Mesendoderm (in vitro differentiated cells): ENCODE measurements at regions not wholly inside any gene's neighbourhood (a gene's known extent, or its start where the extent isn't known, plus 50 kb on each side); places are given as distances from the start of the nearest gene placed in this dataset.

Experiments
- DNase-seq: peaks from one replicate; pipeline ENCODE4 v3.0.0; 2013
- H2AK5ac ChIP-seq: 2 replicates; pipeline ENCODE4 v1.6.1; 2013; ENCODE audit warnings: low read length, inconsistent platforms
- H2BK120ac ChIP-seq: 2 replicates; pipeline ENCODE4 v1.6.1; 2013; ENCODE audit warnings: low read depth, mild to moderate bottlenecking, low read length, moderate library complexity, mixed read lengths
- H2BK15ac ChIP-seq: replicated peaks from 2 replicates; pipeline ENCODE4 v1.6.1; 2013; ENCODE audit warnings: low read depth, mild to moderate bottlenecking, moderate library complexity
- H2BK5ac ChIP-seq: 2 replicates; pipeline ENCODE4 v1.6.1; 2013; ENCODE audit warnings: low read length, inconsistent platforms
- H3K18ac ChIP-seq: 2 replicates; pipeline ENCODE4 v1.6.1; 2013; ENCODE audit warnings: mild to moderate bottlenecking, low read length, mixed read lengths
- H3K23ac ChIP-seq: one replicate; pipeline ENCODE4 v1.6.1; 2013; ENCODE audit warnings: low read length
- H3K27ac ChIP-seq: 2 replicates; pipeline ENCODE4 v1.5.1; 2013; ENCODE audit warnings: low read depth, mild to moderate bottlenecking, inconsistent platforms, low read length, moderate library complexity
- H3K27me3 ChIP-seq: 2 replicates; pipeline ENCODE4 v1.6.1; 2013; ENCODE audit warnings: low read length, control low read depth, mild to moderate bottlenecking, inconsistent platforms; ENCODE audit not compliant: insufficient read depth, poor library complexity
- H3K36me3 ChIP-seq: 2 replicates; pipeline ENCODE4 v1.6.1; 2013; ENCODE audit warnings: low read length, inconsistent platforms; ENCODE audit not compliant: control insufficient read depth, insufficient read depth
- H3K4ac ChIP-seq: one replicate; pipeline ENCODE4 v1.6.1; 2013; ENCODE audit warnings: low read depth, mild to moderate bottlenecking, low read length, moderate library complexity
- H3K4me1 ChIP-seq: 2 replicates; pipeline ENCODE4 v1.6.1; 2013; ENCODE audit warnings: low read depth, low read length, inconsistent platforms; ENCODE audit not compliant: control insufficient read depth
- H3K4me2 ChIP-seq: 2 replicates; pipeline ENCODE4 v1.6.1; 2013; ENCODE audit warnings: low read length
- H3K4me3 ChIP-seq: 2 replicates; pipeline ENCODE4 v1.5.1; 2013; ENCODE audit warnings: mild to moderate bottlenecking, low read length
- H3K56ac ChIP-seq: one replicate; pipeline ENCODE4 v1.6.1; 2013; ENCODE audit warnings: low read length
- H3K79me1 ChIP-seq: 2 replicates; pipeline ENCODE4 v1.6.1; 2013; ENCODE audit warnings: low read length, inconsistent platforms
- H3K79me2 ChIP-seq: 2 replicates; pipeline ENCODE4 v1.6.1; 2013; ENCODE audit warnings: mild to moderate bottlenecking, low read length; ENCODE audit not compliant: control insufficient read depth, insufficient read depth
- H3K9ac ChIP-seq: 2 replicates; pipeline ENCODE4 v1.6.1; 2013; ENCODE audit warnings: low read length, inconsistent platforms
- H4K5ac ChIP-seq: one replicate; pipeline ENCODE4 v1.6.1; 2013; ENCODE audit warnings: low read length
- H4K8ac ChIP-seq: one replicate; pipeline ENCODE4 v1.6.1; 2013; ENCODE audit warnings: low read depth, mild to moderate bottlenecking, control low read depth, low read length, moderate library complexity
- WGBS: extraction: QIAGEN DNeasy Blood & Tissue Kit; methylation state at CpG from one replicate; pipeline ENCODE4 v1.1.7; 2013; ENCODE audit warnings: low lambda C conversion rate, missing lambda C conversion rate; ENCODE audit not compliant: insufficient coverage; ENCODE audit errors: extremely low coverage; 5-methylcytosine and 5-hydroxymethylcytosine counted together

DNA sequence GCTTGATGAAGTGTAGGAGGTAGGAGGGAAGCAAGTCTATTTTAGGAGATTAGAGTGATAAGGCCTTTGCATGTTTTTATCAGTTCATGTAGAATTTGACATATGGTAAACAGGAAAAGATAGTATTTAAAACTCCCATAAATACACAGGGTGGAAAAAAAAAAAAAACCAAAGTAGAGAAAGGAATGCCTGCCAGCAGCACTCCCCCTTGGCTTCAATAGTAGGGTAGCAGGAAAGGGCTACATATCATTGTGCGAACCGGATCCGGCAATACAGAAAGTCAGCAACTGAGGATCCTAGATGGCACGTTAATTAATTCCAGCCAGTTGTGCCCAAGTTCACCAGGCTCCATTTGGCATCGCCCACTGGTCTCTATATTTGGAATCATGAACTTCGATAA is 159.6 kb upstream of the SMIM21 start:
- Histone ChIP-seq H3K79me1 (no peaks in the 10 kb centered on the region), H3K36me3 (no peaks in the 10 kb centered on the region), H2BK15ac (no peak overlapping the region), H3K4me2 (no peak overlapping the region), H3K27me3 (no peaks in the 10 kb centered on the region), H3K4me1 (no peaks in the 10 kb centered on the region), H3K18ac (no peak overlapping the region), H3K9ac (no peak overlapping the region), H2BK5ac (no peak overlapping the region), H3K56ac (no peak overlapping the region), H4K8ac (no peak overlapping the region), H2BK120ac (no peak overlapping the region), H3K79me2 (no peaks in the 10 kb centered on the region), H3K4me3 (no peak overlapping the region), H2AK5ac (no peak overlapping the region), H4K5ac (no peak overlapping the region), H3K4ac (no peak overlapping the region), H3K27ac (no peak overlapping the region), H3K23ac (no peak overlapping the region)
- no CpG with 5 or more reads among the region's 6 CpGs for WGBS
- DNase-seq, result no peak

DNA sequence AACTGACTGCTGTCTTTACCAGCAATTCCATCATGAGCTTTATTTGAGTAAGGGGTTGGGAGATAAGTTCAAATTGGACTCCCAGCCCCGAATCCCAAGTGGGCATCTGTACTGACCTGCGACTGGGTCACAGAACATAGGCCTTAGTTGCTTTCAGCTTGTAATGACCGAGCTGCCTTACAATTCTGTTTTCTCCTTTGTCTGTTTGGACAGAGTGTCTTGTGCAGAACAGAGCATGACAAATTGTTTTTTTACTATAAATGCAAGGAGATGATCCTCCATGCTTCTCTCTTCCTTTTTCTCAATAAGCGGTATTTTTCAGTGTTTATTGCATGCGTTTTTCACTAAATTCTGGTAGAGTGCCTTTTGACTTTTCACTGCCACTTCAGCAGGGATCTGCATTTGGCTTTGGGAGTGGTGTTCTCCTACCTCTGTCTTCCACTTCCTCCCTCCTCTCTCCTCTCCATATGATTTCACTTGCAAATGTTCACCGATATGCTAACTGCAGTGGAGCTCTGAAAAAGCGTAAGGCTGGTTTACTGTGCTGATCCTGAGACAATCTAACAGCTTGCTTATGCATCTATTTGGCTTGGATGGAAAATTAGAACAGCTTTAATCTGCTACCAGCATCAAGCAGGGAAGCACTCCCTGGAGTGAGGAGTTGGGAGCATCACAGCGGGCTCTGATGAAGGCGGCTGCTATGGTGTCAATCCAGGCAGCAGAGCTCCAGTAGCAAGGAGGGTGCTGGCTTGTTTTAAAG is 158.8 kb upstream of the SMIM21 start:
- H3K56ac ChIP-seq, result no peak overlapping the region
- H3K27ac ChIP-seq, result no peak overlapping the region
- H3K4me2 ChIP-seq, result no peak overlapping the region
- H2BK120ac ChIP-seq, result no peak overlapping the region
- H3K79me1 ChIP-seq, result no peaks in the 10 kb centered on the region
- no peak overlapping the region for H2BK15ac ChIP-seq
- H2BK5ac ChIP-seq, result no peak overlapping the region
- WGBS, result no CpG with 5 or more reads among the region's 9 CpGs
- no peaks in the 10 kb centered on the region for H3K4me1 ChIP-seq
- H2AK5ac ChIP-seq, result no peak overlapping the region
- peak overlapping the region; percentile 67 for H3K4ac ChIP-seq
- H3K4me3 ChIP-seq, result no peak overlapping the region
- H4K5ac ChIP-seq, result no peak overlapping the region
- no peak overlapping the region for H4K8ac ChIP-seq
- no peaks in the 10 kb centered on the region for H3K27me3 ChIP-seq
- DNase-seq, result peak; percentile 1
- H3K9ac ChIP-seq, result no peak overlapping the region
- H3K36me3 ChIP-seq, result no peaks in the 10 kb centered on the region
- H3K79me2 ChIP-seq, result no peaks in the 10 kb centered on the region
- no peak overlapping the region for H3K23ac ChIP-seq
- no peak overlapping the region for H3K18ac ChIP-seq

DNA sequence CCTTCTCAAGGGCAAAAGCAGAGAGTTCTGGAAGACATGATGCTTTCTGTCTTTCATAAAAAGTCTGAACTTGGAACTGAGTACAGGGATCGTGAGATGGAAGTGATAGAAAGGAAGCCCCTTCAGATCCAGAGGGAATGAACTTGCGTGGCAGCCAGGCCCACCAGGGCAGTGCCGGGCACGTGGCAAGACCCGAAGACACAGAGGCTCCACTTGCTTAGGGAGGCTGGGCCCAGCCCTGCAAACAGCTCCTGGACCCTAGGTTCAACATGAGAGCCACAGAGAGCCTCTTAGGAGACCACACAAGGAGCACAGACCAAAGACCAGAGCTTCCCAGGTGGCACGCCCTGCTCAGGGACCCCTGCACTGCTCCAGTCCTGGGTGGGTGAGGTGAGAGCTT is 155.4 kb upstream of the SMIM21 start:
- H2AK5ac ChIP-seq, result no peak overlapping the region
- H3K56ac ChIP-seq, result no peak overlapping the region
- no peak overlapping the region for H3K4me3 ChIP-seq
- H3K18ac ChIP-seq, result no peak overlapping the region
- H3K27ac ChIP-seq, result no peak overlapping the region
- no peak overlapping the region for H4K8ac ChIP-seq
- no peak overlapping the region for H2BK5ac ChIP-seq
- H2BK15ac ChIP-seq, result no peak overlapping the region
- no peak overlapping the region for H3K4ac ChIP-seq
- H3K4me1 ChIP-seq, result no peaks in the 10 kb centered on the region
- H4K5ac ChIP-seq, result no peak overlapping the region
- H2BK120ac ChIP-seq, result no peak overlapping the region
- WGBS, result no CpG with 5 or more reads among the region's 6 CpGs
- DNase-seq, result no peak
- no peaks in the 10 kb centered on the region for H3K36me3 ChIP-seq
- H3K79me1 ChIP-seq, result no peaks in the 10 kb centered on the region
- H3K27me3 ChIP-seq, result no peaks in the 10 kb centered on the region
- H3K23ac ChIP-seq, result no peak overlapping the region
- no peaks in the 10 kb centered on the region for H3K79me2 ChIP-seq
- H3K4me2 ChIP-seq, result no peak overlapping the region
- no peak overlapping the region for H3K9ac ChIP-seq

DNA sequence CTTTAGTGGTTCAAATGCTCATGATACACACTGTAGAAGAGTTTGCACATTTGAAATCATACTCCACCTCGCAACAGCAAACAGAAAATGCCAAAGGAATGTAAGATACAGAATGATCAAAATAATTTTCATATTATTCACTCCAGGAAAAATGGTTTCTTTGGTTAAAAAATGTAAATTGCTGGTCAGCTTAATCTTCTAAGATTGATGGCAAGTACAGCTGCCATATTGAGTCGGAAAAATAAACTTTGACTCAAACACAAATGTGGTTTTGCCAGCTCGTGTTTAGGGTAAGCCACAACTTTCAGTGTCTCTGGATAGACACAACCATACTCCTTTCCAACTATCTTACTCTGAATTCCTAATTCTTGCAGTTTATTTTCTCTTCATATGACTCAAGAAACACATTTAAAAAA is 154.9 kb upstream of the SMIM21 start:
- H3K4me1 ChIP-seq, result no peaks in the 10 kb centered on the region
- H3K79me1 ChIP-seq, result no peaks in the 10 kb centered on the region
- H3K9ac ChIP-seq, result no peak overlapping the region
- H4K8ac ChIP-seq, result no peak overlapping the region
- WGBS, result no CpG with 5 or more reads among the region's 3 CpGs
- H3K79me2 ChIP-seq, result no peaks in the 10 kb centered on the region
- no peak overlapping the region for H2BK120ac ChIP-seq
- no peak overlapping the region for H3K56ac ChIP-seq
- H2BK15ac ChIP-seq, result no peak overlapping the region
- no peaks in the 10 kb centered on the region for H3K27me3 ChIP-seq
- no peak overlapping the region for H3K23ac ChIP-seq
- no peak overlapping the region for H2AK5ac ChIP-seq
- H2BK5ac ChIP-seq, result no peak overlapping the region
- no peak overlapping the region for H3K18ac ChIP-seq
- no peak for DNase-seq
- no peak overlapping the region for H3K4me3 ChIP-seq
- no peak overlapping the region for H3K27ac ChIP-seq
- no peak overlapping the region for H3K4me2 ChIP-seq
- H3K4ac ChIP-seq, result no peak overlapping the region
- H4K5ac ChIP-seq, result no peak overlapping the region
- H3K36me3 ChIP-seq, result no peaks in the 10 kb centered on the region

DNA sequence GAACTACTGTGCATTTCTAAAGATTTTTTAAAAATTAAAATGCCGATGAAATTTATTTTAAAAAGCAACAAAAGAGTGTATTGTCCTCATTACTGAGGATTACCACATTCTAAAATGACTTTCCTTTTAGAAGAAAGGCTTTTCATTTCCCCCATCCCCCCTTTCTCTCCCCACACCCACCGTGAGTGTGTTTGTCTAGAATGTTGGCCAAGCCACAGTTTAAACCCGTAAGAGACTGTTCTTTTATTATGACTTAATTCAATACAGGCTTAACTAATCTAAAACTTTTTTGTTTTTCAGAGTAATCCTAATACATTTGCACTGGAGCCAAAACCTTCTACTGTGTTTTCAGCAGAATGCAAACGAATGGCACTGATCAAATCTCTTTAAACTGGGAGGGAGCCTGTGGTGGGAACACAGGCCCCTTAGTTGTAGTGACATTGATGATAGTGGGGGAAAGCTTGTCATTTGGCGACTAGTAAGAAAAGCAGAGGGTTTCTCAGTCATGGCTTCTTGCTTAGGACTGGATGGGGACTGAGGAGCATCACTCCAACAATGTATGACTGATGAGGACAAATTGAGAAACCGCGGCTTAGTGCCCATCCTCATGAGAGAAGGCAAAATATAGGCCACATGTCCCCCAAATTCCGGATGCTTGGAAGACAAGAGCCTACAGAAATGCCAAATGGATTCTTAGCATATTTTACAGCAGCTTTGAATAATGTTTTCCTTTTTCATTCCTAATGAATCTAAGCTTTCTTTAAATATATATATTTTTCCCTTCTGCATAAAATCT is 154.0 kb upstream of the SMIM21 start:
- DNase-seq, result no peak
- no peak overlapping the region for H3K27ac ChIP-seq
- no peak overlapping the region for H3K18ac ChIP-seq
- no peak overlapping the region for H3K4ac ChIP-seq
- no peaks in the 10 kb centered on the region for H3K79me1 ChIP-seq
- H3K4me2 ChIP-seq, result no peak overlapping the region
- no peak overlapping the region for H4K8ac ChIP-seq
- no peaks in the 10 kb centered on the region for H3K79me2 ChIP-seq
- H3K27me3 ChIP-seq, result no peaks in the 10 kb centered on the region
- no peaks in the 10 kb centered on the region for H3K36me3 ChIP-seq
- H2BK5ac ChIP-seq, result no peak overlapping the region
- WGBS, result no CpG with 5 or more reads among the region's 8 CpGs
- H3K56ac ChIP-seq, result no peak overlapping the region
- no peak overlapping the region for H2AK5ac ChIP-seq
- H3K23ac ChIP-seq, result no peak overlapping the region
- no peak overlapping the region for H2BK120ac ChIP-seq
- H3K9ac ChIP-seq, result no peak overlapping the region
- H3K4me3 ChIP-seq, result no peak overlapping the region
- no peaks in the 10 kb centered on the region for H3K4me1 ChIP-seq
- H2BK15ac ChIP-seq, result no peak overlapping the region
- H4K5ac ChIP-seq, result no peak overlapping the region
